H1 (cell line): ENCODE measurements at regions not wholly inside any gene's neighbourhood (a gene's known extent, or its start where the extent isn't known, plus 50 kb on each side); places are given as distances from the start of the nearest gene placed in this dataset.

Experiments used
- TAF1 ChIP-seq: IDR thresholded peaks from 2 replicates; pipeline ENCODE4 v1.6.1; 2011; ENCODE audit warnings: mild to moderate bottlenecking, low read depth, low read length
- TF ChIP-seq, protein P1 (sequence below): IDR thresholded peaks from 2 replicates; pipeline ENCODE4 v1.6.1; 2012; ENCODE audit warnings: low read length, inconsistent platforms

DNA sequence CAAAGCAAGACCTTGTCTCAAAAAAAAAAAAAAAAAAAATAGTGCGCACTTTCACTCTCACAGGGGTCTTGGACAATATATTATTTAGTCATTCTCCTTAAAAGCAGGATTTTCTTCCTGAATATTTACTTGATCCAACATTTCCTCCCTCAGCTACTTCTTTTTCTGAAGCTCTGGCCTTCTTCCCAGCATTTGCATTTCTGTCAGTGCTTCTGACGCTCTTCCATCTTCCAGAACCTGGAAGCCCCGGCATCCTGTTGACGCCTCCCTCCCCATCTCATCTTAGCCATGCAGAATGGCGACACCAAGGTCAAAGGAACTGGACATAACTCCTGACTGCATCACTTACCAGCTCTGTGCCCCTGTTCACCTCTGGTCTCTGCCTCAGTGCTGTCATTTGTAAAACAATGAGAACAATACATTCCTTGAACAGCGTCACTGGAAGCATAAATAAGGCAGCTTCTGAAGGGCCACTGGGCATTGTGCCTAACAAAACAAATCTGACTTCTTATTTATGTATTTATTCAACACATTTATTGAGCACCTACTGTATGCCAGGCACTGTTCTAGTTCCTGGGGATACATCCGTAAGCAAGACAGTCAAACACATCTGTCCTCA is 90.9 kb upstream of the MDM1 start (continued):
- TF ChIP-seq, protein P1, sequence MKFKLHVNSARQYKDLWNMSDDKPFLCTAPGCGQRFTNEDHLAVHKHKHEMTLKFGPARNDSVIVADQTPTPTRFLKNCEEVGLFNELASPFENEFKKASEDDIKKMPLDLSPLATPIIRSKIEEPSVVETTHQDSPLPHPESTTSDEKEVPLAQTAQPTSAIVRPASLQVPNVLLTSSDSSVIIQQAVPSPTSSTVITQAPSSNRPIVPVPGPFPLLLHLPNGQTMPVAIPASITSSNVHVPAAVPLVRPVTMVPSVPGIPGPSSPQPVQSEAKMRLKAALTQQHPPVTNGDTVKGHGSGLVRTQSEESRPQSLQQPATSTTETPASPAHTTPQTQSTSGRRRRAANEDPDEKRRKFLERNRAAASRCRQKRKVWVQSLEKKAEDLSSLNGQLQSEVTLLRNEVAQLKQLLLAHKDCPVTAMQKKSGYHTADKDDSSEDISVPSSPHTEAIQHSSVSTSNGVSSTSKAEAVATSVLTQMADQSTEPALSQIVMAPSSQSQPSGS: no peak
- no peak for TF ChIP-seq TAF1
